Keratinocyte (primary cell): ENCODE measurements at regions not wholly inside any gene's neighbourhood (a gene's known extent, or its start where the extent isn't known, plus 50 kb on each side); places are given as distances from the start of the nearest gene placed in this dataset.

Source experiments
- DNase-seq: peaks from one replicate; pipeline ENCODE4 v3.0.0-alpha.2; 2011; ENCODE audit warnings: low read depth, missing footprints, low spot score
- FAIRE-seq: peaks from 2 replicates; lab custom pipeline; 2011; peaks lifted over from hg19 to GRCh38; lab: Jason Lieb, UNC
- H2AFZ ChIP-seq: 2 replicates; pipeline ENCODE4 v1.6.0; 2012; ENCODE audit warnings: low read length, control low read depth, inconsistent platforms; ENCODE audit not compliant: control insufficient read depth
- H3K27ac ChIP-seq: 2 replicates; pipeline ENCODE4 v1.5.1; 2011; ENCODE audit warnings: low read length; ENCODE audit not compliant: control insufficient read depth, insufficient read depth
- H3K27me3 ChIP-seq: 3 replicates; pipeline ENCODE4 v1.6.0; 2011; ENCODE audit warnings: low read length; ENCODE audit not compliant: control insufficient read depth, insufficient read depth; ENCODE audit errors: extremely low read depth
- H3K36me3 ChIP-seq, 2 experiments: 2 replicates in 1 of 2; 3 replicates in 1 of 2; pipeline ENCODE4 v1.5.1; 2011; ENCODE audit warnings: low read length in 2 of 2, mild to moderate bottlenecking in 1 of 2; ENCODE audit not compliant: control insufficient read depth in 2 of 2, insufficient read depth in 2 of 2; ENCODE audit errors: extremely low read depth in 1 of 2
- H3K4me1 ChIP-seq: 3 replicates; pipeline ENCODE4 v1.5.1; 2011; ENCODE audit warnings: low read length; ENCODE audit not compliant: control insufficient read depth, insufficient read depth; ENCODE audit errors: extremely low read depth
- H3K4me2 ChIP-seq: 3 replicates; pipeline ENCODE4 v1.6.0; 2011; ENCODE audit warnings: low read depth, low read length; ENCODE audit not compliant: control insufficient read depth, insufficient read depth; ENCODE audit errors: extremely low read depth
- H3K4me3 ChIP-seq, 3 experiments: fragments of 200-600 bp in 1 of 3; sonication (generic) in 1 of 3; 2 replicates in 2 of 3; 3 replicates in 1 of 3; pipeline ENCODE4 v1.5.1; 2011 to 2016; ENCODE audit warnings: low read length in 3 of 3, mild to moderate bottlenecking in 3 of 3, control low read depth in 2 of 3, inconsistent platforms in 1 of 3, low read depth in 1 of 3, mixed read lengths in 1 of 3, mixed run types in 1 of 3, moderate library complexity in 1 of 3; ENCODE audit not compliant: control insufficient read depth in 2 of 3, insufficient read depth in 2 of 3; ENCODE audit errors: extremely low read depth in 1 of 3
- H3K79me2 ChIP-seq: 2 replicates; pipeline ENCODE4 v1.6.0; 2012; ENCODE audit warnings: low read length; ENCODE audit not compliant: control insufficient read depth, insufficient read depth
- H3K9ac ChIP-seq: 3 replicates; pipeline ENCODE4 v1.6.0; 2011; ENCODE audit warnings: low read length; ENCODE audit not compliant: control insufficient read depth, insufficient read depth; ENCODE audit errors: extremely low read depth
- H3K9me1 ChIP-seq: 3 replicates; pipeline ENCODE4 v1.6.0; 2011; ENCODE audit warnings: low read length; ENCODE audit not compliant: control insufficient read depth, insufficient read depth; ENCODE audit errors: extremely low read depth
- H3K9me3 ChIP-seq: 2 replicates; pipeline ENCODE4 v1.5.1; 2012; ENCODE audit warnings: low read depth, low read length; ENCODE audit not compliant: control insufficient read depth
- H4K20me1 ChIP-seq: 3 replicates; pipeline ENCODE4 v1.6.0; 2011; ENCODE audit warnings: low read length; ENCODE audit not compliant: control insufficient read depth, insufficient read depth; ENCODE audit errors: extremely low read depth
- EZH2 ChIP-seq: IDR thresholded peaks from one replicate; pipeline ENCODE4 v1.6.1; 2012; ENCODE audit warnings: inconsistent platforms, mild to moderate bottlenecking, low read length, moderate library complexity
- dilution Hi-C: fragments of 300-500 bp; cut with MboI; formaldehyde crosslinking; loops from one replicate; pipeline ENCODE4 v1.7.0; 2020; ENCODE audit warnings: low sequenced_read_pairs; ENCODE audit not compliant: extremely low pct_ligation_motif_present
- TF ChIP-seq, protein P1 (sequence below), 3 experiments: IDR thresholded peaks in 1 of 3; conservative IDR thresholded peaks in 1 of 3; optimal IDR thresholded peaks in 1 of 3; 2 replicates in 2 of 3; 3 replicates in 1 of 3; pipeline versions ENCODE3 to v1.5.1; 2011; ENCODE audit warnings: low read length in 3 of 3, mild to moderate bottlenecking in 3 of 3, moderate library complexity in 2 of 3, control low read depth in 1 of 3, inconsistent platforms in 1 of 3; ENCODE audit not compliant: insufficient read depth in 2 of 3; ENCODE audit errors: extremely low read depth in 1 of 3

DNA sequence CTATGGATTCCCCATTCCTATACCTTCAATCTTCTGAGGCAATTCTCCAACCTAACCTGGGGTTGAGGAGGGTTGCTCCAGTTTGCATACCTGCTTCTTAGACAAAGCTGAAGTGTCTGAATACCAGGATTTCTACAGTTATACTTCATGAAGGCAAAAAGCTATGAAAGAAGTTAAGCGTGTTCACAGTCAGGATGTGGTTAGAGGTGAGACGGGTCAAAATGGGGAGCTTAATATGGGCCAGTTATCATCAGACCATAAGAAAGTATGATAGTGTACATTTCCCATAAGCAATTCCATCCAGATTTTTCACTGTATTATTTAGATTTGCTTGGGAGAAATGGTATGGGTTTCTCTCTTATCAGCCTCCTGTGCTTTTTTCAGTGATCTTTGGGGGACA, 156.9 kb upstream of the FER start:
- Histone ChIP-seq H3K9me1 (no peaks in the 10 kb centered on the region), H3K27ac (no peak overlapping the region), H3K9ac (no peak overlapping the region), H4K20me1 (no peaks in the 10 kb centered on the region), H3K4me3 (no peak overlapping the region), H3K4me2 (no peak overlapping the region), H3K27me3 (no peaks in the 10 kb centered on the region), H3K79me2 (no peaks in the 10 kb centered on the region), H3K4me1 (no peaks in the 10 kb centered on the region), H2AFZ (no peak overlapping the region), H3K36me3 (no peaks in the 10 kb centered on the region), H3K9me3 (no peaks in the 10 kb centered on the region)
- TF ChIP-seq, protein P1, sequence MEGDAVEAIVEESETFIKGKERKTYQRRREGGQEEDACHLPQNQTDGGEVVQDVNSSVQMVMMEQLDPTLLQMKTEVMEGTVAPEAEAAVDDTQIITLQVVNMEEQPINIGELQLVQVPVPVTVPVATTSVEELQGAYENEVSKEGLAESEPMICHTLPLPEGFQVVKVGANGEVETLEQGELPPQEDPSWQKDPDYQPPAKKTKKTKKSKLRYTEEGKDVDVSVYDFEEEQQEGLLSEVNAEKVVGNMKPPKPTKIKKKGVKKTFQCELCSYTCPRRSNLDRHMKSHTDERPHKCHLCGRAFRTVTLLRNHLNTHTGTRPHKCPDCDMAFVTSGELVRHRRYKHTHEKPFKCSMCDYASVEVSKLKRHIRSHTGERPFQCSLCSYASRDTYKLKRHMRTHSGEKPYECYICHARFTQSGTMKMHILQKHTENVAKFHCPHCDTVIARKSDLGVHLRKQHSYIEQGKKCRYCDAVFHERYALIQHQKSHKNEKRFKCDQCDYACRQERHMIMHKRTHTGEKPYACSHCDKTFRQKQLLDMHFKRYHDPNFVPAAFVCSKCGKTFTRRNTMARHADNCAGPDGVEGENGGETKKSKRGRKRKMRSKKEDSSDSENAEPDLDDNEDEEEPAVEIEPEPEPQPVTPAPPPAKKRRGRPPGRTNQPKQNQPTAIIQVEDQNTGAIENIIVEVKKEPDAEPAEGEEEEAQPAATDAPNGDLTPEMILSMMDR (optimal IDR thresholded peaks at IDR 0.05 in 1 of 3, IDR thresholded peaks at IDR 0.05 in 1 of 3, conservative IDR thresholded peaks at IDR 0.05 in 1 of 3; ENCODE audit: extremely low read depth in 1 of 3, insufficient read depth in 2 of 3, low read length in 3 of 3), result no peak
- TF ChIP-seq EZH2, result no peak
- FAIRE-seq (no peak), DNase-seq (no peak)
- dilution Hi-C loops, result no loop called here

GRCh38 chr5:108588323-108588722, 159.4 kb upstream of the FER start:
- Histone ChIP-seq H3K9ac (no peak overlapping the region), H3K36me3 (no peaks in the 10 kb centered on the region), H4K20me1 (no peaks in the 10 kb centered on the region), H3K9me1 (no peaks in the 10 kb centered on the region), H3K27ac (no peak overlapping the region), H3K4me2 (no peak overlapping the region), H3K9me3 (no peaks in the 10 kb centered on the region), H3K79me2 (no peaks in the 10 kb centered on the region), H2AFZ (no peak overlapping the region), H3K4me1 (no peaks in the 10 kb centered on the region), H3K27me3 (no peaks in the 10 kb centered on the region), H3K4me3 (no peak overlapping the region)
- dilution Hi-C loops, result no loop called here
- DNase-seq (no peak), FAIRE-seq (no peak)
- TF ChIP-seq, protein P1 (optimal IDR thresholded peaks at IDR 0.05 in 1 of 3, IDR thresholded peaks at IDR 0.05 in 1 of 3, conservative IDR thresholded peaks at IDR 0.05 in 1 of 3; ENCODE audit: extremely low read depth in 1 of 3, insufficient read depth in 2 of 3, low read length in 3 of 3), result no peak
- no peak for TF ChIP-seq EZH2
